Neural progenitor cell (in vitro differentiated cells): ENCODE measurements at regions not wholly inside any gene's neighbourhood (a gene's known extent, or its start where the extent isn't known, plus 50 kb on each side); places are given as distances from the start of the nearest gene placed in this dataset.
"Not testable (repeated sequence)": the region's sequence is repeated elsewhere in the genome, so short reads cannot be mapped to it uniquely, and the experiment has no call there.

Experiments
- DNase-seq: peaks from one replicate; pipeline ENCODE4 v3.0.0-alpha.2; 2016; ENCODE audit warnings: low spot score
- H2AFZ ChIP-seq: fragments of 200-600 bp; sonication (generic); replicated peaks from 2 replicates; pipeline ENCODE4 v1.6.1; 2016; ENCODE audit warnings: antibody characterized with exemption
- H3F3A ChIP-seq: fragments of 200-600 bp; sonication (generic); 2 replicates; pipeline ENCODE4 v1.6.1; 2016; ENCODE audit warnings: antibody characterized with exemption, low read depth
- H3K27ac ChIP-seq: fragments of 200-600 bp; sonication (generic); 2 replicates; pipeline ENCODE4 v1.5.1; 2016; ENCODE audit warnings: mild to moderate bottlenecking
- H3K27me3 ChIP-seq: fragments of 200-600 bp; sonication (generic); 2 replicates; pipeline ENCODE4 v1.6.1; 2016; ENCODE audit warnings: mild to moderate bottlenecking, moderate library complexity
- H3K36me3 ChIP-seq: fragments of 200-600 bp; sonication (generic); 2 replicates; pipeline ENCODE4 v1.5.1; 2016
- H3K4me1 ChIP-seq: fragments of 200-600 bp; sonication (generic); 2 replicates; pipeline ENCODE4 v1.6.1; 2016; ENCODE audit warnings: mixed run types
- H3K4me2 ChIP-seq: fragments of 200-600 bp; sonication (generic); 2 replicates; pipeline ENCODE4 v1.6.1; 2016
- H3K4me3 ChIP-seq: fragments of 200-600 bp; sonication (generic); 2 replicates; pipeline ENCODE4 v1.5.1; 2016
- H3K79me2 ChIP-seq: fragments of 200-600 bp; sonication (generic); 2 replicates; pipeline ENCODE4 v1.6.1; 2016; ENCODE audit warnings: low read depth
- H3K9ac ChIP-seq: fragments of 200-600 bp; sonication (generic); 2 replicates; pipeline ENCODE4 v1.6.1; 2016
- H3K9me3 ChIP-seq: fragments of 200-600 bp; sonication (generic); 2 replicates; pipeline ENCODE4 v1.5.1; 2016; ENCODE audit warnings: low read depth
- H4K20me1 ChIP-seq: fragments of 200-600 bp; sonication (generic); 2 replicates; pipeline ENCODE4 v1.6.1; 2016; ENCODE audit warnings: low read depth
- H3K27ac Mint-ChIP-seq: 3 replicates; pipeline ENCODE4 v1.8.0; 2021; ENCODE audit warnings: mixed read lengths
- H3K27me3 Mint-ChIP-seq: 2 replicates; pipeline ENCODE4 v1.8.0; 2022; ENCODE audit warnings: low read depth, mild to moderate bottlenecking, inconsistent platforms, moderate library complexity, mixed read lengths; ENCODE audit not compliant: insufficient read depth
- H3K36me3 Mint-ChIP-seq: 3 replicates; pipeline ENCODE4 v1.8.0; 2021; ENCODE audit warnings: mixed read lengths
- H3K4me1 Mint-ChIP-seq: 3 replicates; pipeline ENCODE4 v1.8.0; 2021; ENCODE audit warnings: mixed read lengths
- H3K4me3 Mint-ChIP-seq: 3 replicates; pipeline ENCODE4 v1.8.0; 2021; ENCODE audit warnings: mild to moderate bottlenecking, moderate library complexity, mixed read lengths
- H3K9me3 Mint-ChIP-seq: 3 replicates; pipeline ENCODE4 v1.8.0; 2020; ENCODE audit warnings: mixed read lengths
- CTCF ChIP-seq: fragments of 200-600 bp; sonication (generic); IDR thresholded peaks from 2 replicates; pipeline ENCODE4 v1.5.1; 2017; ENCODE audit warnings: antibody characterized with exemption, mild to moderate bottlenecking
- EZH2 ChIP-seq: fragments of 200-600 bp; sonication (generic); IDR thresholded peaks from 2 replicates; pipeline ENCODE4 v1.6.1; 2017; ENCODE audit warnings: antibody characterized with exemption, mild to moderate bottlenecking, moderate library complexity
- EZH2phosphoT487 ChIP-seq: fragments of 200-600 bp; sonication (generic); IDR thresholded peaks from 2 replicates; pipeline ENCODE4 v1.6.1; 2017; ENCODE audit warnings: antibody characterized with exemption

DNA sequence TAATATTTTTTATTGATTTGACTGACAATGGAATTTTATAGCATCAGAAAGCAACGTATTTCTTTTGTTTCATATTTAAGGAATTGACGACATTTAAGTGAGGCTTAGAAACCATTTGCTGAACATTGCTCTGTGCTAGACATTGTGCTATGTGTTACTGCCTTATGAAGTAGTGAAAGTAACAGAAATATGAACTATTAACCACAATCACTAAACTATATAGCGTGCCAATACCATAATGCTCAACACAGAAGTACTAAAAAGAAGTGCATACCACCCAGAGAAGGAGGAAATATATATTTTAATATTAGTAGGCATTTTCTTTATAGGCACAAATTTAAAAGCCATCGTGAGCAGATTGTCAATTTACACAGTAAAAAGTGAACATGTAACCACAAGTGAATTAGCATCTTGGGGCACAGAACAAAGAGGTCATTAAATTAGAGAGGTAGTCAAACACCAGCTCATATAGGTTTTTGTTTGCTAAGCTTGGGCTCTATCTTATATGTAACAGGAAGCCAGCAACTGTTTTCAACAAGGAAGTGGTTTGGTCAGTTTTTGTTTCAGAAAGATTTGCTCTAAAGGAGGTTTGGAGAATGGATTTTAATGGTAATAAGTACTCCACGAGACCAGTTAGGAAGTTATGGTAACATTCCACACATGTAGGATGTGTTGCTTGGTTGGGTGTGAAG is 270.7 kb downstream of the GRXCR1 start:
- no peaks in the 10 kb centered on the region for H3K27me3 Mint-ChIP-seq
- Histone ChIP-seq H3K27ac (no peak overlapping the region), H3K4me2 (no peak overlapping the region), H2AFZ (no peak overlapping the region), H3K9ac (no peak overlapping the region), H4K20me1 (no peaks in the 10 kb centered on the region), H3F3A (no peaks in the 10 kb centered on the region), H3K36me3 (no peaks in the 10 kb centered on the region), H3K79me2 (no peaks in the 10 kb centered on the region), H3K27me3 (no peaks in the 10 kb centered on the region), H3K4me3 (no peak overlapping the region), H3K9me3 (no peaks in the 10 kb centered on the region), H3K4me1 (no peaks in the 10 kb centered on the region)
- DNase-seq: no peak
- H3K36me3 Mint-ChIP-seq: no peaks in the 10 kb centered on the region
- H3K4me1 Mint-ChIP-seq: no peaks in the 10 kb centered on the region
- H3K27ac Mint-ChIP-seq: no peak overlapping the region
- H3K4me3 Mint-ChIP-seq: no peak overlapping the region
- no peaks in the 10 kb centered on the region for H3K9me3 Mint-ChIP-seq
- no peak for TF ChIP-seq CTCF
- TF ChIP-seq EZH2phosphoT487: no peak
- TF ChIP-seq EZH2: no peak

GRCh38 chr4:43189741-43190140 is 297.2 kb downstream of the GRXCR1 start:
- TF ChIP-seq EZH2phosphoT487 (no peak), EZH2 (no peak), CTCF (no peak)
- Mint-ChIP-seq H3K4me3 (no peak overlapping the region), H3K9me3 (no peaks in the 10 kb centered on the region), H3K27me3 (no peaks in the 10 kb centered on the region), H3K36me3 (no peaks in the 10 kb centered on the region), H3K4me1 (no peaks in the 10 kb centered on the region), H3K27ac (no peak overlapping the region)
- Histone ChIP-seq H3K4me3 (no peak overlapping the region), H3K9ac (no peak overlapping the region), H3K9me3 (no peaks in the 10 kb centered on the region), H3K79me2 (no peaks in the 10 kb centered on the region), H3K27ac (no peak overlapping the region), H3K4me2 (no peak overlapping the region), H3K36me3 (no peaks in the 10 kb centered on the region), H4K20me1 (no peaks in the 10 kb centered on the region), H3K4me1 (no peaks in the 10 kb centered on the region), H3F3A (no peaks in the 10 kb centered on the region), H2AFZ (no peak overlapping the region), H3K27me3 (no peaks in the 10 kb centered on the region)
- no peak for DNase-seq

GRCh38 chr4:43212576-43212975 is 320.1 kb downstream of the GRXCR1 start:
- H3K4me1 Mint-ChIP-seq, H3K27me3 ChIP-seq, H3K4me3 ChIP-seq, H3K36me3 Mint-ChIP-seq, H3K27ac Mint-ChIP-seq, H3K4me1 ChIP-seq, H3F3A ChIP-seq, H3K9ac ChIP-seq, H3K27ac ChIP-seq, H3K9me3 Mint-ChIP-seq, H3K27me3 Mint-ChIP-seq, H3K36me3 ChIP-seq, H3K9me3 ChIP-seq, H4K20me1 ChIP-seq, H3K4me3 Mint-ChIP-seq, DNase-seq, H3K79me2 ChIP-seq, H2AFZ ChIP-seq, H3K4me2 ChIP-seq: not testable (repeated sequence)

DNA sequence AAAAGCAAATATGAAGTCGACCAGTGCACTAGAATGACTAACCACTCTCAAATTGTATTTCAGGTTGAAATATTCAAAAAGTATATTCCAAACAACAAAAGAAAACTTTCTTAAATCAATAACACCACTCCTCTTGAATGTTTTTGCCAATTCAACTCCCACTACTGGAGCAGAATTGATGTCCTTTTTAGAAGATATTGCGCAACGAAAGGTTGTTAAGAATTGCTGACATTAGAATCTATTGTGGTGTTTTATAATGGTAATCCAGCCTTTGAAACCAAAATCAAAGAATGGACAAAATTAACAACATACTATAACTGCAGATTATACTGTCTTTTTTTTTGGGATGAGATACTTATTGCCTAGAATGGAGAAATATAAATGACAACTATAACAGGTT is 331.3 kb downstream of the GRXCR1 start:
- Histone ChIP-seq H3K4me1 (peaks cover 6% of the 10 kb centered on the region), H3K79me2 (no peaks in the 10 kb centered on the region), H3K36me3 (no peaks in the 10 kb centered on the region), H3K4me2 (no peak overlapping the region), H3K27ac (no peak overlapping the region), H3K27me3 (no peaks in the 10 kb centered on the region), H3K9ac (no peak overlapping the region), H4K20me1 (no peaks in the 10 kb centered on the region), H3K9me3 (no peaks in the 10 kb centered on the region), H3F3A (no peaks in the 10 kb centered on the region), H3K4me3 (no peak overlapping the region), H2AFZ (no peak overlapping the region)
- H3K4me3 Mint-ChIP-seq: no peak overlapping the region
- no peaks in the 10 kb centered on the region for H3K27me3 Mint-ChIP-seq
- no peaks in the 10 kb centered on the region for H3K4me1 Mint-ChIP-seq
- no peak for DNase-seq
- no peak overlapping the region for H3K27ac Mint-ChIP-seq
- no peaks in the 10 kb centered on the region for H3K36me3 Mint-ChIP-seq
- H3K9me3 Mint-ChIP-seq: no peaks in the 10 kb centered on the region
- TF ChIP-seq CTCF: no peak
- TF ChIP-seq EZH2: no peak
- no peak for TF ChIP-seq EZH2phosphoT487
